OCI-LY1 (cell line): ENCODE measurements at regions not wholly inside any gene's neighbourhood (a gene's known extent, or its start where the extent isn't known, plus 50 kb on each side); places are given as distances from the start of the nearest gene placed in this dataset.

Source experiments
- H2AFZ ChIP-seq: fragments of 200-600 bp; sonication (generic), shearing (Covaris generic); 2 replicates; pipeline ENCODE4 v1.6.0; 2014; ENCODE audit warnings: antibody characterized with exemption, mild to moderate bottlenecking, low read length
- H3F3A ChIP-seq: fragments of 200-600 bp; sonication (generic), shearing (Covaris generic); 2 replicates; pipeline ENCODE4 v1.6.0; 2014; ENCODE audit warnings: mild to moderate bottlenecking, antibody characterized with exemption, low read length, moderate library complexity; ENCODE audit not compliant: insufficient read depth
- H3K27ac ChIP-seq: fragments of 200-600 bp; sonication (generic); 2 replicates; pipeline ENCODE4 v1.5.1; 2014; ENCODE audit warnings: low read length, mixed run types, mild to moderate bottlenecking, low read depth; ENCODE audit not compliant: poor library complexity, severe bottlenecking
- H3K27me3 ChIP-seq: fragments of 200-600 bp; sonication (generic); 2 replicates; pipeline ENCODE4 v1.6.0; 2014; ENCODE audit warnings: antibody characterized with exemption, mild to moderate bottlenecking, low read length, moderate library complexity; ENCODE audit not compliant: insufficient read depth
- H3K36me3 ChIP-seq: fragments of 200-600 bp; sonication (generic); 2 replicates; pipeline ENCODE4 v1.6.1; 2014; ENCODE audit warnings: mild to moderate bottlenecking, antibody characterized with exemption, low read length, moderate library complexity, mixed read lengths; ENCODE audit not compliant: insufficient read depth
- H3K4me1 ChIP-seq: fragments of 200-600 bp; sonication (generic); 2 replicates; pipeline ENCODE4 v1.5.1; 2014; ENCODE audit warnings: mild to moderate bottlenecking, low read length, moderate library complexity; ENCODE audit not compliant: insufficient read depth, severe bottlenecking
- H3K4me2 ChIP-seq: fragments of 200-600 bp; sonication (generic), shearing (Covaris generic); 2 replicates; pipeline ENCODE4 v1.6.1; 2014; ENCODE audit warnings: low read length
- H3K4me3 ChIP-seq: fragments of 200-600 bp; sonication (generic); 2 replicates; pipeline ENCODE4 v1.5.1; 2014; ENCODE audit warnings: low read length, low read depth, mild to moderate bottlenecking, mixed read lengths; ENCODE audit not compliant: poor library complexity, severe bottlenecking
- H3K79me2 ChIP-seq: fragments of 200-600 bp; shearing (Covaris generic); 2 replicates; pipeline ENCODE4 v1.6.1; 2016; ENCODE audit warnings: mixed run types, low read length, mixed read lengths; ENCODE audit not compliant: insufficient read depth
- H3K9ac ChIP-seq: fragments of 200-600 bp; sonication (generic), shearing (Covaris generic); 2 replicates; pipeline ENCODE4 v1.6.1; 2014; ENCODE audit warnings: mild to moderate bottlenecking, low read length, mixed read lengths
- H3K9me2 ChIP-seq: fragments of 200-600 bp; sonication (generic), shearing (Covaris generic); 2 replicates; pipeline ENCODE4 v1.6.1; 2014; ENCODE audit warnings: low read depth, mild to moderate bottlenecking, low read length, mixed read lengths
- H3K9me3 ChIP-seq: fragments of 200-600 bp; shearing (Covaris generic); 2 replicates; pipeline ENCODE4 v1.6.1; 2014; ENCODE audit warnings: low read length, mixed read lengths
- H4K20me1 ChIP-seq: fragments of 200-600 bp; sonication (generic), shearing (Covaris generic); 2 replicates; pipeline ENCODE4 v1.6.0; 2016; ENCODE audit warnings: mild to moderate bottlenecking, low read length; ENCODE audit not compliant: insufficient read depth
- EZH2 ChIP-seq: fragments of 200-600 bp; sonication (generic), shearing (Covaris generic); IDR thresholded peaks from 2 replicates; pipeline ENCODE4 v1.8.0; 2017; ENCODE audit warnings: borderline replicate concordance, mixed run types, mild to moderate bottlenecking, antibody characterized with exemption, low read length, moderate library complexity, mixed read lengths
- TF ChIP-seq, protein P1 (sequence below): fragments of 200-600 bp; sonication (generic), shearing (Covaris generic); IDR thresholded peaks from 2 replicates; pipeline ENCODE4 v1.5.1; 2017; ENCODE audit warnings: mild to moderate bottlenecking, antibody characterized with exemption, low read length, moderate library complexity, mixed read lengths

DNA sequence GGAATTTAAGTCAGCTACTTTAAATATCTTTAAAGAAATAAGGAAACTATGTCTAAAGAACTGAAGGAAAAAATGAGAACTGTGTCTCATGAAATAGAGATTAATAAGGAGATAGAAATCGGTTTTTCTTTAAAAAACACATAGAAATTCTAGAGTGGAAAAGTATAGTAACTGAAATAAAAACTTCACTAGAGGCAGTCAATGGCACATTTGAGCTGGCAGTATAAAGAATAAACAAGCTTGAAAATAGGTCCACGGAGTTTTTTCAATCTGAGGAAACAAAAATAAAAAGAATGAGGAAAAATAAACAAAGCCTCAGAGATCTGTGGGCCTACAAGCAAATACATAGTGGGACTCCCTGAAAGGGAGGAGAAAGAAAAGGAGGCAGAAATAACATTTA lies 127.5 kb downstream of the TWIST2 start:
- Histone ChIP-seq H3K9ac (no peak overlapping the region), H3K79me2 (no peaks in the 10 kb centered on the region), H3K36me3 (no peaks in the 10 kb centered on the region), H3K4me2 (no peak overlapping the region), H3K27ac (no peak overlapping the region), H3K9me2 (no peaks in the 10 kb centered on the region), H3K4me1 (no peaks in the 10 kb centered on the region), H4K20me1 (no peaks in the 10 kb centered on the region), H3F3A (no peaks in the 10 kb centered on the region), H3K4me3 (no peak overlapping the region), H2AFZ (no peak overlapping the region), H3K9me3 (no peaks in the 10 kb centered on the region), H3K27me3 (no peaks in the 10 kb centered on the region)
- TF ChIP-seq, protein P1, sequence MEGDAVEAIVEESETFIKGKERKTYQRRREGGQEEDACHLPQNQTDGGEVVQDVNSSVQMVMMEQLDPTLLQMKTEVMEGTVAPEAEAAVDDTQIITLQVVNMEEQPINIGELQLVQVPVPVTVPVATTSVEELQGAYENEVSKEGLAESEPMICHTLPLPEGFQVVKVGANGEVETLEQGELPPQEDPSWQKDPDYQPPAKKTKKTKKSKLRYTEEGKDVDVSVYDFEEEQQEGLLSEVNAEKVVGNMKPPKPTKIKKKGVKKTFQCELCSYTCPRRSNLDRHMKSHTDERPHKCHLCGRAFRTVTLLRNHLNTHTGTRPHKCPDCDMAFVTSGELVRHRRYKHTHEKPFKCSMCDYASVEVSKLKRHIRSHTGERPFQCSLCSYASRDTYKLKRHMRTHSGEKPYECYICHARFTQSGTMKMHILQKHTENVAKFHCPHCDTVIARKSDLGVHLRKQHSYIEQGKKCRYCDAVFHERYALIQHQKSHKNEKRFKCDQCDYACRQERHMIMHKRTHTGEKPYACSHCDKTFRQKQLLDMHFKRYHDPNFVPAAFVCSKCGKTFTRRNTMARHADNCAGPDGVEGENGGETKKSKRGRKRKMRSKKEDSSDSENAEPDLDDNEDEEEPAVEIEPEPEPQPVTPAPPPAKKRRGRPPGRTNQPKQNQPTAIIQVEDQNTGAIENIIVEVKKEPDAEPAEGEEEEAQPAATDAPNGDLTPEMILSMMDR = no peak
- no peak for TF ChIP-seq EZH2

DNA sequence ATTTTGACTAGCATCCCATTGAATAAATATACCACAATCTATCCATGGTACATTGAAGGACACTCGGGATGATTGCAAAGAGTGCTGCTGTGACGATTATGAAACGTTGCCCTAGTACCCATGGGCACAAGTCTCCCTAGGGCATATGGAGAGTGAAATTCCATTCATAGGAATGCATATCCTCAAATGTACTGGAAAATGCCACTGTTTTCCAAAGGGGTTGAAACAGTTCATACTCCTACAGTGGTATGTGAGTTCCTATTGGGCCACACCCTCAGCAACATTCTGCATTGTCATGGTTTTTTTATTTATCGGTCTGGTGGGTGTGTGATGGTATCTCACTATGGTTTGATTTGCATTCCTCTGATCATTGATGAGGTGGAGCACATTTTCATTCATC lies 130.6 kb downstream of the TWIST2 start:
- H3K4me3 ChIP-seq = no peak overlapping the region
- no peak overlapping the region for H3K27ac ChIP-seq
- no peak overlapping the region for H3K4me2 ChIP-seq
- no peaks in the 10 kb centered on the region for H3K4me1 ChIP-seq
- no peaks in the 10 kb centered on the region for H3K9me3 ChIP-seq
- H3K27me3 ChIP-seq = no peaks in the 10 kb centered on the region
- H3K79me2 ChIP-seq = no peaks in the 10 kb centered on the region
- no peaks in the 10 kb centered on the region for H3K36me3 ChIP-seq
- no peak overlapping the region for H2AFZ ChIP-seq
- no peak overlapping the region for H3K9ac ChIP-seq
- no peaks in the 10 kb centered on the region for H4K20me1 ChIP-seq
- TF ChIP-seq, protein P1 = no peak
- no peak for TF ChIP-seq EZH2
- H3F3A ChIP-seq = no peaks in the 10 kb centered on the region
- H3K9me2 ChIP-seq = no peaks in the 10 kb centered on the region

DNA sequence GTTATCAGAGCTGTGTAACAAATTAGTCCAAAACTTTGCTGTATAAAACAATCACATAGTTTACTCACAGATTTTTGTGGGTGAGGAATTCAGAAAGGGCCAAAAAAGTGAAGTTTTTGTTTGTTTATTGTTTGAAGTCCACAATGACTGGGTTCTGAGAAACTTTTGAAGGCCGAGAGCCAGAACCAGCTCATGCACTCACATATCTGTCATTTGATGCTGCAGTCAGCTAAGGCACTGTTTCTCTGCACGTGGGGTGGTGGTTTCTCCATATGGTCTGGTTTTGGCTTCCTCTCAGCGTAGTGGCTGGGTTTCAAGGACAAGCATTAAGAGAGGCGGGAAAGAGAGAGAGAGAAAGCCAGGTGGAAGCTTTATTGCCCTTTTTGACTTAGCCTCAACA lies 131.8 kb downstream of the TWIST2 start:
- Histone ChIP-seq H3K4me3 (no peak overlapping the region), H3K79me2 (no peaks in the 10 kb centered on the region), H3K36me3 (no peaks in the 10 kb centered on the region), H4K20me1 (no peaks in the 10 kb centered on the region), H3K9ac (no peak overlapping the region), H3K9me2 (no peaks in the 10 kb centered on the region), H3K4me2 (no peak overlapping the region), H3K27ac (no peak overlapping the region), H3K27me3 (no peaks in the 10 kb centered on the region), H3F3A (no peaks in the 10 kb centered on the region), H3K4me1 (no peaks in the 10 kb centered on the region), H3K9me3 (no peaks in the 10 kb centered on the region), H2AFZ (no peak overlapping the region)
- no peak for TF ChIP-seq EZH2
- TF ChIP-seq, protein P1 = no peak
